Medulla oblongata (tissue), 1 donor: ENCODE measurements at regions not wholly inside any gene's neighbourhood (a gene's known extent, or its start where the extent isn't known, plus 50 kb on each side); places are given as distances from the start of the nearest gene placed in this dataset.
"Not testable (repeated sequence)": the region's sequence is repeated elsewhere in the genome, so short reads cannot be mapped to it uniquely, and the experiment has no call there.

Experiments
- DNase-seq: peaks from one replicate; pipeline ENCODE4 v3.0.0-alpha.2; 2015; ENCODE audit errors: extremely low spot score

- DNase-seq = no peak
These were observed 88.7 kb downstream of the PLXNA1 start for GRCh38 chr3:127071597-127072001.

GRCh38 chr3:127072221-127072771, 89.4 kb downstream of the PLXNA1 start:
- DNase-seq = no peak

- DNase-seq = no peak
These were observed 90.3 kb downstream of the PLXNA1 start for GRCh38 chr3:127072971-127073783.

GRCh38 chr3:127073941-127074820, 91.3 kb downstream of the PLXNA1 start:
- no peak for DNase-seq

- DNase-seq = no peak
These were observed 92.0 kb downstream of the PLXNA1 start for GRCh38 chr3:127074900-127075360.

- not testable (repeated sequence) for DNase-seq
These were observed 93.5 kb downstream of the PLXNA1 start for GRCh38 chr3:127076166-127076992.

- no peak for DNase-seq
These were observed 94.2 kb downstream of the PLXNA1 start for GRCh38 chr3:127077068-127077467.

GRCh38 chr3:127077505-127078064, 94.7 kb downstream of the PLXNA1 start:
- DNase-seq = no peak

GRCh38 chr3:127078626-127079025, 95.7 kb downstream of the PLXNA1 start:
- no peak for DNase-seq

GRCh38 chr3:127079211-127079610, 96.3 kb downstream of the PLXNA1 start:
- no peak for DNase-seq

GRCh38 chr3:127081001-127081720, 98.2 kb downstream of the PLXNA1 start:
- no peak for DNase-seq

- no peak for DNase-seq
These were observed 99.2 kb downstream of the PLXNA1 start for GRCh38 chr3:127082066-127082465.

GRCh38 chr3:127083778-127084397, 101.0 kb downstream of the PLXNA1 start:
- no peak for DNase-seq

GRCh38 chr3:127084401-127084990, 101.6 kb downstream of the PLXNA1 start:
- DNase-seq = no peak

- no peak for DNase-seq
These were observed 102.7 kb downstream of the PLXNA1 start for GRCh38 chr3:127085576-127085975.

- not testable (repeated sequence) for DNase-seq
These were observed 103.7 kb downstream of the PLXNA1 start for GRCh38 chr3:127086591-127086990.

- no peak for DNase-seq
These were observed 104.5 kb downstream of the PLXNA1 start for GRCh38 chr3:127087441-127087840.

- no peak for DNase-seq
These were observed 104.2 kb upstream of the PRR23E start for GRCh38 chr3:127088511-127089351.
